Stomach (tissue), 4 donors: ENCODE measurements at regions not wholly inside any gene's neighbourhood (a gene's known extent, or its start where the extent isn't known, plus 50 kb on each side); places are given as distances from the start of the nearest gene placed in this dataset.

ENCODE experiments used
- CTCF ChIP-seq, 7 experiments: fragments of 450-650 bp in 4 of 7; fragments of 200-600 bp in 3 of 7; sonication (generic) in 3 of 7; IDR thresholded peaks; one replicate each; pipeline ENCODE4 v1.5.1; 2016 to 2019; ENCODE audit warnings: antibody characterized with exemption in 7 of 7, control low read depth in 2 of 7, mild to moderate bottlenecking in 1 of 7
- EP300 ChIP-seq: sonication (generic); formaldehyde crosslinking; IDR thresholded peaks from one replicate; pipeline ENCODE4 v1.6.1; 2017; ENCODE audit warnings: antibody characterized with exemption
- POLR2A ChIP-seq, 4 donors: fragments of 450-650 bp; IDR thresholded peaks; one replicate each; pipeline ENCODE4 v1.6.1; 2016; ENCODE audit warnings: antibody characterized with exemption in 4 of 4, control low read depth in 2 of 4, mild to moderate bottlenecking in 1 of 4, moderate library complexity in 1 of 4
- POLR2AphosphoS5 ChIP-seq, 3 donors: sonication (generic); formaldehyde crosslinking; IDR thresholded peaks; one replicate each; pipeline ENCODE4 v1.6.1; 2016; ENCODE audit warnings: antibody characterized with exemption in 3 of 3

- TF ChIP-seq POLR2A (IDR thresholded peaks at IDR 0.05) (no peak), EP300 (no peak), CTCF (IDR thresholded peaks at IDR 0.05) (no peak), POLR2AphosphoS5 (IDR thresholded peaks at IDR 0.05) (no peak)
Measured at GRCh38 chr4:89617317-89617716, 219.6 kb downstream of the SNCA start.
